Thyroid gland (tissue), 4 donors: ENCODE measurements at regions not wholly inside any gene's neighbourhood (a gene's known extent, or its start where the extent isn't known, plus 50 kb on each side); places are given as distances from the start of the nearest gene placed in this dataset.

ENCODE experiments used
- POLR2A ChIP-seq, 2 donors: fragments of 450-650 bp; IDR thresholded peaks; one replicate each; pipeline ENCODE4 v1.6.1; 2017; ENCODE audit warnings: antibody characterized with exemption in 2 of 2, mild to moderate bottlenecking in 2 of 2, moderate library complexity in 1 of 2
- TF ChIP-seq, protein P1 (sequence below), 6 experiments: fragments of 200-600 bp in 3 of 6; fragments of 450-650 bp in 3 of 6; sonication (generic) in 3 of 6; IDR thresholded peaks; one replicate each; pipeline ENCODE4 v1.5.1; 2016 to 2019; ENCODE audit warnings: antibody characterized with exemption in 6 of 6, mild to moderate bottlenecking in 2 of 6, inconsistent platforms in 1 of 6, moderate library complexity in 1 of 6

DNA sequence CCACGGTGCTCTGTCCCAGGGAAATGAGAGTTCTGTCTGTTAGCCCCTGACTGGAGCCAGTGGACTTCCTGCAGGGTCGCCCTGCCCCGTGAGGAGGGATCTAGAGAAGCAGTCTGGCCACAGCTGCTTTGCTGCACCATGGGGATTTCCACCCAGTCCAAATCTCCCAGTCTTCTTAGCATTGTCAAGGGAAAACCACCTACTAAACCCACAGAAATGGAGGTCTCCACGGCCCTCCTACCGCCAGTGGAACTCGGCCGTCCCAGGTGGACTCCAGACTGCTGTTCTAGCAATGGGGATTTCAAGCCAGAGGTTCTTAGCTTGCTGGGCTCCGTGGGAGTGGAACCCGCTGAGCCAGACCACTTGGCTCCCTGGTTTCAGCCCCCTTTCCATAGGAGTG lies 133.3 kb upstream of the PCDH7 start:
- TF ChIP-seq, protein P1, sequence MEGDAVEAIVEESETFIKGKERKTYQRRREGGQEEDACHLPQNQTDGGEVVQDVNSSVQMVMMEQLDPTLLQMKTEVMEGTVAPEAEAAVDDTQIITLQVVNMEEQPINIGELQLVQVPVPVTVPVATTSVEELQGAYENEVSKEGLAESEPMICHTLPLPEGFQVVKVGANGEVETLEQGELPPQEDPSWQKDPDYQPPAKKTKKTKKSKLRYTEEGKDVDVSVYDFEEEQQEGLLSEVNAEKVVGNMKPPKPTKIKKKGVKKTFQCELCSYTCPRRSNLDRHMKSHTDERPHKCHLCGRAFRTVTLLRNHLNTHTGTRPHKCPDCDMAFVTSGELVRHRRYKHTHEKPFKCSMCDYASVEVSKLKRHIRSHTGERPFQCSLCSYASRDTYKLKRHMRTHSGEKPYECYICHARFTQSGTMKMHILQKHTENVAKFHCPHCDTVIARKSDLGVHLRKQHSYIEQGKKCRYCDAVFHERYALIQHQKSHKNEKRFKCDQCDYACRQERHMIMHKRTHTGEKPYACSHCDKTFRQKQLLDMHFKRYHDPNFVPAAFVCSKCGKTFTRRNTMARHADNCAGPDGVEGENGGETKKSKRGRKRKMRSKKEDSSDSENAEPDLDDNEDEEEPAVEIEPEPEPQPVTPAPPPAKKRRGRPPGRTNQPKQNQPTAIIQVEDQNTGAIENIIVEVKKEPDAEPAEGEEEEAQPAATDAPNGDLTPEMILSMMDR (IDR thresholded peaks at IDR 0.05), result no peak
- TF ChIP-seq POLR2A (IDR thresholded peaks at IDR 0.05), result no peak
